WERI-Rb-1 (cell line): ENCODE measurements at regions not wholly inside any gene's neighbourhood (a gene's known extent, or its start where the extent isn't known, plus 50 kb on each side); places are given as distances from the start of the nearest gene placed in this dataset.

Experiments used
- DNase-seq: peaks from one replicate; pipeline ENCODE4 v3.0.0-alpha.2; 2020
- H3K27ac ChIP-seq: fragments of 250-450 bp; sonication (Bioruptor Pico); 2 replicates; pipeline ENCODE4 v1.5.1; 2020; ENCODE audit warnings: mild to moderate bottlenecking, moderate library complexity
- H3K27me3 ChIP-seq: fragments of 250-450 bp; sonication (Bioruptor Pico); 2 replicates; pipeline ENCODE4 v1.5.1; 2021; ENCODE audit warnings: mild to moderate bottlenecking, low read depth, moderate library complexity; ENCODE audit not compliant: insufficient read depth, severe bottlenecking
- H3K36me3 ChIP-seq: fragments of 250-450 bp; sonication (Bioruptor Pico); 2 replicates; pipeline ENCODE4 v1.5.1; 2020; ENCODE audit warnings: mild to moderate bottlenecking, moderate library complexity
- H3K4me3 ChIP-seq: 2 replicates; pipeline ENCODE4 v1.5.1; 2011; ENCODE audit warnings: low read depth, mild to moderate bottlenecking, control low read depth, low read length
- H3K9me3 ChIP-seq: fragments of 250-450 bp; sonication (Bioruptor Pico); 2 replicates; pipeline ENCODE4 v1.5.1; 2021; ENCODE audit warnings: mild to moderate bottlenecking, moderate library complexity; ENCODE audit not compliant: severe bottlenecking
- CTCF ChIP-seq: IDR thresholded peaks from 2 replicates; pipeline ENCODE4 v1.5.1; 2011; ENCODE audit warnings: low read depth, mild to moderate bottlenecking, control low read depth, inconsistent platforms, low read length

- Histone ChIP-seq H3K4me3 (no peak overlapping the region), H3K9me3 (peaks cover 9% of the 10 kb centered on the region), H3K27ac (no peak overlapping the region), H3K36me3 (no peaks in the 10 kb centered on the region), H3K27me3 (no peaks in the 10 kb centered on the region)
- no peak for TF ChIP-seq CTCF
- no peak for DNase-seq
Observed at GRCh38 chr6:148064406-148065134, 278.1 kb upstream of the SASH1 start.

- peak; percentile 44 for DNase-seq
- Histone ChIP-seq H3K4me3 (no peak overlapping the region), H3K36me3 (no peaks in the 10 kb centered on the region), H3K27ac (peak overlapping the region; percentile 38), H3K9me3 (peaks cover 5% of the 10 kb centered on the region), H3K27me3 (no peaks in the 10 kb centered on the region)
- no peak for TF ChIP-seq CTCF
Observed at GRCh38 chr6:148068437-148069061, 274.1 kb upstream of the SASH1 start.

GRCh38 chr6:148069256-148069655 lies 273.4 kb upstream of the SASH1 start:
- TF ChIP-seq CTCF, result no peak
- no peak for DNase-seq
- H3K9me3 ChIP-seq, result peaks cover 5% of the 10 kb centered on the region
- H3K4me3 ChIP-seq, result no peak overlapping the region
- no peaks in the 10 kb centered on the region for H3K27me3 ChIP-seq
- H3K36me3 ChIP-seq, result no peaks in the 10 kb centered on the region
- H3K27ac ChIP-seq, result peak overlapping the region; percentile 38

GRCh38 chr6:148074291-148074690 lies 268.3 kb upstream of the SASH1 start:
- no peak for DNase-seq
- Histone ChIP-seq H3K36me3 (no peaks in the 10 kb centered on the region), H3K27ac (no peak overlapping the region), H3K27me3 (no peaks in the 10 kb centered on the region), H3K9me3 (peaks cover 5% of the 10 kb centered on the region), H3K4me3 (no peak overlapping the region)
- no peak for TF ChIP-seq CTCF

- no peak for TF ChIP-seq CTCF
- Histone ChIP-seq H3K27ac (no peak overlapping the region), H3K36me3 (no peaks in the 10 kb centered on the region), H3K4me3 (no peak overlapping the region), H3K9me3 (peaks cover 5% of the 10 kb centered on the region), H3K27me3 (no peaks in the 10 kb centered on the region)
- DNase-seq, result no peak
Observed at GRCh38 chr6:148074738-148075137, 267.9 kb upstream of the SASH1 start.
